NCI-H1092 (cell line): ENCODE measurements at regions not wholly inside any gene's neighbourhood (a gene's known extent, or its start where the extent isn't known, plus 50 kb on each side); places are given as distances from the start of the nearest gene placed in this dataset.
"Not testable (repeated sequence)": the region's sequence is repeated elsewhere in the genome, so short reads cannot be mapped to it uniquely, and the experiment has no call there.

ENCODE experiments used
- DNase-seq: peaks from one replicate; lab custom pipeline; 2025; lab: John Stamatoyannopoulos, UW

DNA sequence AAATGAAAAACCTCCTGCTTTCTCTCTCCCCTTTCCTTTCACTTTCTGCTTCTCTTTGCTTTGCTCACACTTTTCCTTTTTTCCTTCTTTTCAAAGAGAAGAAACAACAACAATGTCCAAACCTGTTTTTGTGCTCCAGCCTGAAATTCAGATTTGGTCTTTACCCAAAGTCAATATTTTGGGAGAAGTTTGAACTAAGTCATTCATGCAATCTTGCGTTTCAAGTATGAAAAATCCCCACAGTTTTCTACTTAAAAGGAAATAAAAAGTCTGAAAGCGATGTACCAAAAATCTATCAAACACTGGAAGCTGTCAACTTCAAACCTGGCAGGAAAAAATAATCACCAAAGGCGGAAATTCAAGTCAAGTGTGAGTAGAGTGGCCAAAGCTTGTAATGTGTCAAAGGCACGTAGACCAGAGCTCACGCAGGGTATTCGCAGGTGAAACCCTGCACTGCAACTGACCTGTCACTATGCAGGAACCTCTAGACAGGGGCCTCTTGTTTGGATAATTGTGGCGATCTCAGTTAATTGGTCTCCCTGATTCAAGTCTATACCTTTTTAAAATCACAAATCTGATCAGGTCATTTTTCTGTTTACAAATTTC is 118.8 kb upstream of the GALNT15 start:
- DNase-seq, result no peak

DNA sequence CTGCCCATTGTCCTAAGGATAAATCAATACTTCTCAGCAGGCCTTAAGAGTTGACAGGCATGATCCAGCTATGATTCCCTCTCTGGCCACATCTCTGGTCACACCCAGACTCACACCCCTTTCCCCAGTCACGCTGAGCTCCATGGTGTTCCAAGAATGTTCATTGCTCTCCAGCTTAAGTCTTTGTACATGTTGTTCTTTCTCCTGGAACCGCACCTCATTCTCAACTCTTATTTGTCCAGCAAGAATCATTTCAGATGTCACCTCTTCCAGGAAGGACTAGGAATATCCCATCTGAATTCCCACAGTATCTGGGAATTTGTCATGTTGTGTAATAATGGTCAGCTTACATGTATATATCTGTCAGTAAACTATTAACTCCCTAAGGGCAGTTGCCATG is 118.3 kb upstream of the GALNT15 start:
- no peak for DNase-seq

DNA sequence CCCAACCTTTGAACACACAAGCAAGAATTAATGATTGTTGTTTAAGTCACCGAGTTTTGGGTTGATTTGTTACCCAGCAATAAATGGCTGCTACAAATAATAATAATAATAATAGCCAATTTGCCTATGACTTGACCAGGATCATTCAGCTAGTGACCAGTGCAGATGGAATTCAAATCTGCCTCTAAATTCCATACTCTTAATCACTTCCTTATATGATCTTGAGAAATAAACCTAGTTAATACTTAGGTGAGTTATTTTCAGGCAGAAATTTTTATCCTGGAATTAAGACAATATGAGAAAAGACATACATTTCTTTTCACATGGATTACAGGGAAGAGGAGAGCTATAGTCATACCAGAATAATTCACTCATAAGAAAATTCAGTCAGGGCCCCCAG is 116.0 kb upstream of the GALNT15 start:
- DNase-seq, result no peak

DNA sequence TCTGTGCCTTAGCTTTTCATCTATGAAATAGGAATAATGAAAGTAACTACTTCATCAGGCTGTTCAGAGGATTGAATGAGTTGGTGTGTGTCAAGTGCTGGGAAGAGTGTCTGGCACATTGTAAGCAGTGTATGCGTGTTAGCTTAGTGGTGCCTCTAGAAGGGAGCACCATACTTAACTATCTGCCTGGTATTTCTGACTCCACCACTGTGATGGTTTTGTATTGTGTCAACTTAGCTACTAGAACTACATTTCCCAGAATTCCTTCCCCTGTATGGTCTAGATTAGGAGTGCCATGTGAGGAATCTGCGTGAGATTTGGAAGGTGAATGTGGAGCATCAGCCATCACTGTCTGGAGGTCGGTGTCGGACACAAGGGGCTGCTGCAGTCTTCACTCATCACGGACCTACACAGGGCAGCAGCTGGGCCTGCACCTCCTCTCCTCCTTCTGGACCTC is 115.4 kb upstream of the GALNT15 start:
- DNase-seq, result no peak

DNA sequence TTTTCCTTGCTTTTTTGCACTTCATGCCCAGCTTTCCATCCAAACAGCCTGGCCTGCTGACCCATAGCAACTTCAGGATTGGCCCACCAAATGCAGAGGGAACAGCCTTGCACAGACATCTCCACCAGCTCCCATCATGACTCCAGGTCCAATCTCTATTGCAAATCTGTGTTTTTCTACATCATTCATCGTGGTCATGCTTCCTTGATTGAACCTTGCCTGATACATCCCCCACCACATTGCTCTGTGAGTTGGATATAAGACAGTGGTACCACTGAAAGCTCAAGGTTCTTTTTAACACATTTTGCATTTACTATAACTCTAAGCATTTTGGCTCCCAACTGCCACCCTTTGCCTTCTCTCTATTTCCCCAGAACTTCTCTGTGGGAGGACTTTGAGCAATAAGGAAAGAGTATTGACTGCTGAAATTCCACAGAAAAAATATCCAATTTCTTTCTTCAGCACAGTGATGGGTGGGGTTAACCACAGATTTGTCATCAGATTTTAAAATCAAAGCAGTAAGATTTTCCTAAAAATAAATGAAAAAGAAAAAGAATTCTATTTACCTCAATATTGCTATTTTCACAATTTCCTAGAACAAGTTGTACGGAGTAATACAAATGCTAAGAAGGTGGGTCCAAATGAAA is 114.6 kb upstream of the GALNT15 start:
- no peak for DNase-seq

GRCh38 chr3:16060358-16060852 is 114.1 kb upstream of the GALNT15 start:
- DNase-seq, result no peak

- no peak for DNase-seq
These were observed 113.5 kb upstream of the GALNT15 start for GRCh38 chr3:16060945-16061344.

DNA sequence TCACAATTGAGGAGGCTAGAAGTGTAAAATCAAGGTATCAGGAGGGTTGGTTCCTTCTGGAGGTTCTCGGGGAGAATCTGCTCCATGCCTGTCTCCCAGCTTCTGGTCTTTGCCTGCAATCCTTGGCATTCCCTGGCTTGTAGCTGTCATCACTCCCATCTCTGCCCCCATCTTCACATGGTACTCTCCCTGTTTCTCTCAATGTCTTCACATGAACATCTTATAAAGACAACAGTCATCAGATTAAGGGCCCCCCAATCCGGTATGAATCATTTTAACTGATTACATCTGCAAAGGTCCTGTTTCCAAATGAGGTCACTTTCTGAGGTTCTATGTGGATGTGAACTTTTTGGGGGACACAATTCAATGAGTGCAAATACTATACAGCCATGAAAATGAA is 113.0 kb upstream of the GALNT15 start:
- DNase-seq, result no peak

GRCh38 chr3:16063603-16064002 is 110.9 kb upstream of the GALNT15 start:
- DNase-seq, result no peak

DNA sequence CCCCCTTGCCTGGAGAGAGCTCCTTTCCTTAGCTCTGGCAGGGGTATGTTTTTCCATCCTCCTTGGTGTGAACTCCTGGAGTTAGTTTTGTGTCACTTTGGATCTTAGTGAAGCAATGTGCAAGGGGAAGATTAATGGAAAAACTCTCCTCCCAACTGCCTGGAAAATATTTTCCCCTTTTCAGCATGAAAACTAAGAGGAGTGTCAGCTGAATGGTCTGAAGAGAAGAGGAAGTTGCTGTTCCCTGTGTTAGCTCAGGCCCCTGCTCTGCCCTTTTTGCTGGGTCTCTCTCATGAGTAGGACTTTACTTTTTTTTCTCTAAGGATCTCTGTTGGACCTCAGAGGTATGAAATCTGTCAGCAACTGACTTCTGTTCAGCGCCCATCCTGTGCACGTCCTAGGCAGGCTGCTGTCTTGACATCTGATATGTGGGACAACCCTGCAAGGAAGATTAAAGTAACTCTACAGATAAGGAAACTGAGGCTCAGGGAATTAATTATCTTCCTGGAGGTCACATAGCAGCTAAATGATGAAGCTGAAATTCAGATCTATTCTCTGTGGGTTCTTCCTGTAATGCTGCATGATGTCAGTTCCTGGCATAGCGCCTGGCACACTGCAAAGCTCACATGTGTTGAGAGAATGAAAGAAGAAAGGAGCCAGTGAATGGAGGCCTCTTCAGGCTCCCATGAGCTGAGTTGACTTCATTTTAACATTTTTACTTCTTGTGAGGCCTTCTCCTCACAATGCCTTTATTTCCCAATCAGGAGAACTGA is 109.7 kb upstream of the GALNT15 start:
- no peak for DNase-seq

DNA sequence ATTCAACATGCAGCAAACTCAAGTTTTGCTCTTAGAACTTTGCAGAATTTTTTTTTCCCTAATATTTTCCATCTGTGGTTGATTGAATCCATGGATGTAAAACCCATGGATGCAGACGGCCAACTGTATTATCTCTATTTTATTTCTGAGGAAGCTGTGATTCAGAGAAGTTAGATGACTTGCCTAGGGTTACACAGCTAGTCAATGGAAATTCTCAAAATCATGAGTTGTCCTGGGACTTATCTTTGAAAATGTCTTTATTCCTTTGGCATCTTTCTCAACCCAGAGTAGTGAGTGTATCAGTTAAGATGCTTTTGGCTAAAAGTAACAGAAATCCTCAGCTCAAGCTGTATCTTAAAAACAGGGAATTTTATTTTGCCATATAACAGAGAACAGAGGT is 107.9 kb upstream of the GALNT15 start:
- no peak for DNase-seq

GRCh38 chr3:16066975-16067374 is 107.5 kb upstream of the GALNT15 start:
- DNase-seq, result no peak

- no peak for DNase-seq
These were observed 106.5 kb upstream of the GALNT15 start for GRCh38 chr3:16067837-16068471.

DNA sequence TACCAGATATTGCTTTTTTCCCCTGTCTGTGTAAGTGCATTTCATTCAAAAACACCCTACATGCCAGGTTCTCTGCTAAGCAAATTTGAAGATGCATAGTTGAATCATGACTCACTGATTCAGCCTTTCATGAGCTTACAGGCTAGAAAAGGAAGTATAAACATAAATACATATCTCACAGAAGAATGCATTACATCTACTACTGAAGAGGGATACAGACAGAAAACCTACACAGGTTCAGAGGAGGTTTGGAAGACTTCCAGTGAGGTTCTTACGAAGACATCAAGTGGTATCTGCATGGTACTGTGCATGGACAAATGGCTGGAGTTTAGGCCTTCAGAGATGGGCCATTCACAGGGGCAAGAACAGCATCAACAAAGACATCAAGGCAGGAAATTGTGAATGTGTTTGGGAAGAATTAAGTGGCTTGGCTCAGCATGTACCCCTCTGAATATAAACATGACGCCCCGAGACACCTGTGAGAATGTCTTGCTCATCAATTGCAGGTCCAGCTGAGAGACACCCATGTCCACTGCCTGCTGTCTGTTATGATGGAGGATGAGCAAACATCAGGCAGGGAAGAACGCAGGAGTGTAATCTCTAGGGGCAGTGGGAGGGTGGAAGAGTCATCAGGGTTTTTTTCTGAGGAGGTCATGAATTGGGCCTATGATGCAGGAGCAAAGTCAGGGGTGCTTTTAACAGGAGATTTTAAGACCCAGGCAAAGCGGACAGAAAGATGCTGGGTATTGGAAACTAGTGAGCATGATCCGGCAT is 105.1 kb upstream of the GALNT15 start:
- DNase-seq, result no peak

DNA sequence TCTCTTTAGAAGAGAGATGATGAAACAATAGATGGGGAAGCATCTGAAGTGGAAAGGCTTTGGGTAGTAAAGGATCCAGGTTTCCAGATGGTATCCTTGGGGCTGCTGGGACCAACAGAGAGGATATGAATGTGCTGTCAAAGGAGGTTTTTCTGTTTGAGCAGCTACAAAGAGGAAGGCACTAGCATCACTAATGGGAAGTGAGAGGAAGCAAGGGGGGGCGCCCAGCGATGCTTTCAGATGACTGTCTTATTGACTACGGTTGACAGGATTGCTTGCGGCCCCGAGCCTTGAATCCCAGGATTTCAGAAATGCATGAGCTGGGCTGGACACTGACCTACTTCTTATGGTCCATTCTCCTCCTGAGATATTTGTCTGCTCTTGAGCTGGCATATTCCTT is 103.8 kb upstream of the GALNT15 start:
- no peak for DNase-seq

- no peak for DNase-seq
These were observed 103.3 kb upstream of the GALNT15 start for GRCh38 chr3:16071206-16071605.

- no peak for DNase-seq
These were observed 101.9 kb upstream of the GALNT15 start for GRCh38 chr3:16072420-16073110.

DNA sequence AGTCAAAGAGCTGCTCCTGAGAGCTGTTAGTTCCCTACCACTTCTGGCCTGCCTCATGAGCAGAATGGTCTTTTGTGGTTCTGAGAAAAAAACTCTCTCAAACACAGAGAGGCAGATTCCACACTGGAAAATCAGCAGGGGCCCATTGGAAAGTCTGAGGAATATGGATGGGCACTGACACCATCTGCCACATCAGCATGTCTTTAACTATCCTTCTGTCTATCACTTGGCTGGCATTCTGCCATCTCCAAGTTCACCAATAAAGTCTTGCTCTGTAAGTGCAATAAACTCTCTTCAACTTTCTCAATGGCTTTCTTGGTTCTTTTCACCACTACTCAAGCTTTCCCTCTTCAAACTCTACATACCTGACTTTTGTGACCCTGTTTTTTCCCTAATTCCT is 101.3 kb upstream of the GALNT15 start:
- DNase-seq, result no peak

- DNase-seq, result not testable (repeated sequence)
These were observed 100.3 kb upstream of the GALNT15 start for GRCh38 chr3:16073990-16074671.

GRCh38 chr3:16075647-16076046 is 98.8 kb upstream of the GALNT15 start:
- DNase-seq, result no peak

DNA sequence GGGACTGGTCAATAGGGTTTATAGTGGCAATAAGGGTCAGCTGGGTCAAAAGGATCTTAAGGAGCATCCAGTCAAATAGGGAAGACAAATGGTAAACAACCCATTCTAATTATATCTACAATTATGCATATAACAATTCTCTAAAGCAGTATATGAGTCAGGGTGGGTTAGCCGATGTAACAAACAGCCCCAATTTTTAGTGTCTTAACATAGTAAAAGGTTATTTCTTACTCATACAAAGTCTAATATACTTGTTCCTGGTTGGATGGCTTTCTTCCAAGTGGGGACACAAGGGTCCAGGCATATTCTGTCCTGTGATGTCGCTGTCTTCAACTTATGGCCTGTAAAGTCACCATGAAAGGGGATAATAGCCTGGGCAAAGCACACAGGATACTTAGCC is 97.9 kb upstream of the GALNT15 start:
- DNase-seq, result no peak
